Mammary epithelial cell (primary cell): ENCODE measurements at regions not wholly inside any gene's neighbourhood (a gene's known extent, or its start where the extent isn't known, plus 50 kb on each side); places are given as distances from the start of the nearest gene placed in this dataset.

Source experiments
- EZH2 ChIP-seq: IDR thresholded peaks from 2 replicates; pipeline ENCODE4 v1.6.1; 2012; ENCODE audit warnings: low read length, inconsistent platforms, borderline replicate concordance
- TF ChIP-seq, protein P1 (sequence below), 2 donors: IDR thresholded peaks in 1 of 2; conservative IDR thresholded peaks in 1 of 2; 2 replicates each; pipeline ENCODE4 v1.5.1; 2011 to 2012; ENCODE audit warnings: inconsistent platforms in 2 of 2, low read length in 2 of 2, mild to moderate bottlenecking in 2 of 2, control low read depth in 1 of 2, low read depth in 1 of 2; ENCODE audit not compliant: insufficient read depth in 1 of 2; ENCODE audit errors: extremely low read depth in 1 of 2

DNA sequence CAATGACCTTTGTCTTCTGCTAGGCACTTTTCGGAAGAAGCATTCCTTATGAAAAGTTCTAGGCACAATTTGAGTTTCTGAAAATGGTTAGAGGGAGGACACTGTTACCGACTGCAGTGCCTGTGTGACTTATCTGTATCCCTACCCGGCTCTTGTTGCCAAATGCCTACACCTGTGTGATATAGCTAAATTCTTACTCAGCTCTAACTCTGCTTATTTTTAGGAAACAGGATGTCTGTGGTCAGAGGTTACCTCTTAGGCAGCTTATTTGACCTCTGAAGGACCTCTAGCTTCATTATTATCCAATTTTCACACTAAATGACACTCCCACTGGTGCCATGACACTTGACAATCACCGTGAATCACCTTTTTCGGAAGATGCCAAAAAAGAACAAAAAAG lies 561.1 kb upstream of the SMIM31 start:
- TF ChIP-seq, protein P1, sequence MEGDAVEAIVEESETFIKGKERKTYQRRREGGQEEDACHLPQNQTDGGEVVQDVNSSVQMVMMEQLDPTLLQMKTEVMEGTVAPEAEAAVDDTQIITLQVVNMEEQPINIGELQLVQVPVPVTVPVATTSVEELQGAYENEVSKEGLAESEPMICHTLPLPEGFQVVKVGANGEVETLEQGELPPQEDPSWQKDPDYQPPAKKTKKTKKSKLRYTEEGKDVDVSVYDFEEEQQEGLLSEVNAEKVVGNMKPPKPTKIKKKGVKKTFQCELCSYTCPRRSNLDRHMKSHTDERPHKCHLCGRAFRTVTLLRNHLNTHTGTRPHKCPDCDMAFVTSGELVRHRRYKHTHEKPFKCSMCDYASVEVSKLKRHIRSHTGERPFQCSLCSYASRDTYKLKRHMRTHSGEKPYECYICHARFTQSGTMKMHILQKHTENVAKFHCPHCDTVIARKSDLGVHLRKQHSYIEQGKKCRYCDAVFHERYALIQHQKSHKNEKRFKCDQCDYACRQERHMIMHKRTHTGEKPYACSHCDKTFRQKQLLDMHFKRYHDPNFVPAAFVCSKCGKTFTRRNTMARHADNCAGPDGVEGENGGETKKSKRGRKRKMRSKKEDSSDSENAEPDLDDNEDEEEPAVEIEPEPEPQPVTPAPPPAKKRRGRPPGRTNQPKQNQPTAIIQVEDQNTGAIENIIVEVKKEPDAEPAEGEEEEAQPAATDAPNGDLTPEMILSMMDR (conservative IDR thresholded peaks at IDR 0.05 in 1 of 2, IDR thresholded peaks at IDR 0.05 in 1 of 2; ENCODE audit: extremely low read depth in 1 of 2, insufficient read depth in 1 of 2, low read depth in 1 of 2, low read length in 2 of 2), result no peak
- no peak for TF ChIP-seq EZH2
